Left ventricle myocardium superior (tissue), 1 donor: ENCODE measurements at regions not wholly inside any gene's neighbourhood (a gene's known extent, or its start where the extent isn't known, plus 50 kb on each side); places are given as distances from the start of the nearest gene placed in this dataset.
A peak's percentile ranks its signal among the peaks of the same experiment; 100 is the strongest.

Source experiments
- ATAC-seq: fragments of 200-7000 bp; cut with Tn5 transposase; one replicate; pipeline ENCODE4 v1.9.1; 2020; ENCODE audit warnings: mild to moderate bottlenecking, moderate library complexity
- DNase-seq: peaks from one replicate; pipeline ENCODE4 v3.0.0-alpha.2; 2020
- intact Hi-C: fragments of 100-400 bp; cut with micrococcal nuclease; formaldehyde crosslinking; loops from one replicate; pipeline ENCODE4 v1.11.0; 2022
- donor health status: DM: no; HTN: yes; CAD: no; lungs with severe emphysema.

- intact Hi-C loops = no loop called here
- no peak for DNase-seq
- ATAC-seq = no peak
Observed at GRCh38 chr1:94654919-94655318, 113.4 kb upstream of the F3 start.

DNA sequence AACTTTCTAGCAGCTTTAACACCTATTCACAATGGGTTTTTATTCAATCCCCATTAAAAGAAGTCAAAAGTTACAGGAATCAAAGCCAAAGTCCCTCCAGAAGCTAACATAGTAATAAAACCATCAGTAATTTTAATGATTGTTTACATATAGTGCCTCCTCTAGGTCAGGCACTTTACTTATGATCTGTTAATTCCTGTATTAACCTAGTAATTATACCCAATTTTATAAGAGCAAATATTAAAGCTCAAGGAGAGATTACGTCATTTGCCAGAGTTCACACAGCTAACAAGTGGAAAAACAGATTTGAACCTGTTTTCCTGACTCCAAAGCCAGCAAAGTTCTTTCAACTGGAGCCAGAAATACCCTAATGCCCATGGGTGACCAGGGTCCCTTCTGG lies 112.9 kb upstream of the F3 start:
- DNase-seq (no peak), ATAC-seq (no peak)
- intact Hi-C loops = no loop called here

- intact Hi-C loops = no loop called here
- DNase-seq (no peak), ATAC-seq (peak; percentile 39)
Observed at GRCh38 chr1:94654031-94654430, 112.5 kb upstream of the F3 start.

DNA sequence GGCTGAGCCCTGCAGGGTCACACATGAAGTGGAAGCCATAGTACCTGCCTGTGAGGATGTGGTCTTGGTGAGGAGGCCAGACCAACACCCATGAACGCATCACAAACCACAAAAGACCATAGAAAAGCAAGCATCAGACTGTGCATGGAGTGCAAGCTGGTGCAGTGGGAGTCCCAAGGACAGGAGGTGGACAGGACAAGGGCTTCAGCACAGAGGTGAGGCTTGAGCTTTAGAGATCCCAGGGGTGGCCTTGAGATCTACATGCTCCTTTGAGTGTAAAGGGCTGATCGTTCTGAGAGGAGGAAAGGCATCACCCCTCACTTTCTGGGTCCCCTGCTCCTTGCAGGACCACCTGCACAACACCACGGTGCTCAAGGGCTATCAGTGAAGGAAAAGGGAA lies 111.9 kb upstream of the F3 start:
- DNase-seq = no peak
- intact Hi-C loops = no loop called here
- ATAC-seq = no peak

DNA sequence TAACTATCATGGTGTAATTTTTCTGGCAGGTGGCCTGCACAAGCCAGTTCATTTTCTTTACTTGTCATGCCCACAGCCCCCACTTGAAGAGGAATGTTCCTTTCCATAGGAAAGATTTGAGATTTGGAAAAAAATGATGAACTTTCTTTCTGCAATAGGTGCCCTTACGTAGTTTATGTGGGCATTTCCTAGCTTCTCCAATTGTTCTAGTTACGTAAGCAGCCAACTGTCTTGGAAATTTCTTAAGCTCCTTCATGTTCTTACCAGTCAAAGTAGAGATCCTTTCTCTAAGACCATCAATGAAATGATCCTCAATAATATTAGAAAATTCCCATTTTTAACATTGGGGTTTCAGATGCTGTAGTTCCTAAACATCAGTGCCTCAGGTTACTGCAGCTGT lies 109.5 kb upstream of the F3 start:
- DNase-seq = no peak
- intact Hi-C loops = no loop called here
- ATAC-seq = no peak

DNA sequence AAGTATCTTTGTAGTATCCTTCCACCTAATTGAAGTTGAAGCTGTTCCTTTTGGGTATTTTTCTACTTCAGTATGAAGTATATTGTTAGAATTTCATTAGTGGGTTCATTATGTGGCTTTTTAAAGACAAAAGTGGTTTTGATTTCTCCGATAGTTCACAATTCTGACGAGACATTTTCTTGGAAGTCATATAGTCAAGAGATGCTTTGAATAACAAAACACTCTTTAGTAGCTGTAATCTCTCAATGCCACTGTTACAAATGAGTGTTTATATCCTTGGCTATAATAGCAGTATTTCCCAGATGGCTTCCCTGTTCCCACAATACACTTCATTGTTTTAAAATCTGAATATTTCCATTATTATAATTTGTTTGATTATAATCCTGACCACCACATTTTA lies 108.7 kb upstream of the F3 start:
- no peak for ATAC-seq
- no peak for DNase-seq
- intact Hi-C loops = no loop called here

DNA sequence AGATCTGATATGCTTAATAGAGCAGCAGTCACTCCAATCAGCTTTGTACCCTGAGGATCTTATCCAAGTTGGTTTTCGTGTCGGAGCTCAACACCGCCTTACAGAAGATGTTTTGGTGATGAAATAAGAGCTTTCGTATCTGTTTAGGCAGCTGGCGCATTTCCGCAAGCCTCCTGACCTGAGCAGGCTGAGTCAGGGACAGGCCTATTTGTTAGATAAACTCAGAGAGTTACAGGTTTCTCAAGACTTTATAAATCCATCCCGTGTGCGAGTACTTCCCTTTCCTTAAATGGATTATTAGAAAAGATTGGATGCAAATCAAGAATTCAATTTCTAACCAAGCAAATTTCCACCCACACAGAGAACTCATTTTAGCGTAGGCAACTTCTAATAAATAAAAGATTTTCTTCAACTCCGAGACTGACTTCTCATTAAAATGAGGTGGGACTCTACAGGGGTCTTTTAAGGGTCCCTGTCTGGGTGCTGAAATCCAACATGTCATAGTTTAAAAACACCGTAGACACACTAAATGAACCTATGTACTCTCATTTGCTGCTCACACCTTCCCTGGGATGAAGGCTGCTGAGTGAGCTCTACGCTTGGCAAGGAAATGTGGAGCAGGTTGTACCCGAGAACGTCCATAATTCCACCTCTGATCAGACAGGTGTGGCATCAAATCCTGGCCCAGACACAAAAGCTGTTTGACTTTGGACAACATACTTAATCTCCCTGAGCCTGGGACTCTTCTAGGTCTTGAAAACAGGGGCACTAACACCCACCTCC lies 106.9 kb upstream of the F3 start:
- DNase-seq (peak; percentile 58), ATAC-seq (peak; percentile 63)
- intact Hi-C loops = no loop called here

GRCh38 chr1:94646786-94647555 lies 105.4 kb upstream of the F3 start:
- intact Hi-C loops = no loop called here
- ATAC-seq = no peak
- DNase-seq = no peak

DNA sequence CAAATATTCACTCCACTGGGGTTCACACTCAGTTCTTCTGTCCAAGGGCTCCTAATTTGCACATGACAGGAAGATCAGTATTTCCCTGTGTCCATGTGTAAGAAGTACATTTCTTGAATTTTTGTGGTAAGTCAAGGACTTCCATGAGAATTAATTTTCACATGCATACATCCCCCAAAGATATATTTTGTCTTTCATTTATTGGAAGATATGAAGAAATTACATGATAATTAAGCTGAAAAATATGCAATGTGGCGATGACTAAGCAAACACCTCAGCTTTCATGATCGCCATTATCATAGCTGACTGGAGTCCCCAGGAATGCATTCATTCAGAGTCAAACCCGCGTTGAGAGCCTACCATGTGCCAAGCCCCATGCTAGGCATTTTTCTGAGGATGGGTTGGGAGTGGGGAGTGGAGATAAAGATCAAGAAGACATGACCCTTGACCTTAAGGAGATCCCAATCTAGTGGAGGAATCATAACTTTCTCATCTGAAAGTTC lies 104.6 kb upstream of the F3 start:
- no peak for ATAC-seq
- DNase-seq = no peak
- intact Hi-C loops = no loop called here

DNA sequence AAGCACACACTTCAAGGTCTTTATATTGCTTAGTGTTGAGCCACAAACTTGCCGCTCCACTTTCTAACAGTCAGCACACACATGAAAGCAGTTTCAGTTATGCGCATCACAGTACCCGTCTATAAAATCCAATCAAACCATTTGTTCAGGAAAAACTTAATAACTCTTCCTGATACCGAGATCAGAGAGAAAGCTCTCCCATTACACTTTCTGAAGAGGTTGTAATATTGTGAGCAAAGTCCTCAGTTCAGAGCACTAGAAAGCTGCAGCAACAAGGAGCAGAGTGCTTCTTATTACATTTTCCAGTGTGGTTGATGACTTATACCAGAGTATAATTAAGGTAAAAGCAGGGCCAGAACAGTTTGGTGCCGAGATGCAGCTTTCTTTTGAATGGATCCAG lies 102.8 kb upstream of the F3 start:
- no peak for DNase-seq
- intact Hi-C loops = no loop called here
- no peak for ATAC-seq

- DNase-seq (no peak), ATAC-seq (no peak)
- intact Hi-C loops = no loop called here
Observed at GRCh38 chr1:94643819-94644218, 102.3 kb upstream of the F3 start.

GRCh38 chr1:94642617-94643321 lies 101.2 kb upstream of the F3 start:
- intact Hi-C loops = no loop called here
- ATAC-seq = no peak

GRCh38 chr1:94641990-94642389 lies 100.4 kb upstream of the F3 start:
- no peak for ATAC-seq
- intact Hi-C loops = no loop called here
- DNase-seq = no peak

More at GRCh38 chr1:94642617-94643321, 101.2 kb upstream of the F3 start:
- DNase-seq = no peak

DNA sequence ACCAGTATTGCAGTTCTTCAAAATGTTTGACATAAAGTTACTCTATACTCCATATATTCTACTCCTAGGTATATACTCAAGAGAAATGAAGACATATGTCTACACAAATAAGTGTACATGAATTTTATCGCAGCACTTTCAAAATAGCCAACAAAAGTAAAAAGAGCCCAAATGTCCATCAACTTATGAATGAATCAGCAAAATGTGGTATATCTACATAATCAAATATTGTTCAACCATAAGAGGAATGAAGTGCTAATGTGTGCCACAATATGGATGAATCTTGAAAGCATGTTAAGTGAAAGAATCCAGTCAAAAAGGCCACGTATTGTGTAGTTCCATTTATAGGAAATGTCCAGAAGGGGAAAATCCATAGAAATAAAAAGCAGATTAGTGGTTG lies 98.6 kb upstream of the F3 start:
- intact Hi-C loops = no loop called here
- DNase-seq (no peak), ATAC-seq (no peak)

DNA sequence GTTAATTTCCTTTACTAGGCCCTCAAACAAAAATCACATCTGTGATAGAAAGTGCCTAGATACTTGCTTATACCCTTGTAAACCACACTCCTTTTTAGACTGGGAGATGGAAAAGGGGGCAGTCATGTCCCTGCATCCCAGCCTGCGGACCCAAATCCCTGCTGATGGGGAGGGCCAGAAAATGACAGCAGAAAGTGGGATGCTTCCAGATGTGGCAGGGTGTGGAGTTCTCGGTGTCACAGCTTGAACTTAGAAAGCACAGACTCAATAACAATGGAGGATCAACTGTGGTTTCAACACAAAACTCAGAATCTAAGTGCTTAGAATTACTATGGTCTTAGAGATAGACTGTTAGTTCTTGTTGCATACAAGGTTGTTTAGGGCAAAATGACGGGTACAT lies 95.6 kb upstream of the F3 start:
- ATAC-seq (no peak), DNase-seq (no peak)
- intact Hi-C loops = no loop called here

DNA sequence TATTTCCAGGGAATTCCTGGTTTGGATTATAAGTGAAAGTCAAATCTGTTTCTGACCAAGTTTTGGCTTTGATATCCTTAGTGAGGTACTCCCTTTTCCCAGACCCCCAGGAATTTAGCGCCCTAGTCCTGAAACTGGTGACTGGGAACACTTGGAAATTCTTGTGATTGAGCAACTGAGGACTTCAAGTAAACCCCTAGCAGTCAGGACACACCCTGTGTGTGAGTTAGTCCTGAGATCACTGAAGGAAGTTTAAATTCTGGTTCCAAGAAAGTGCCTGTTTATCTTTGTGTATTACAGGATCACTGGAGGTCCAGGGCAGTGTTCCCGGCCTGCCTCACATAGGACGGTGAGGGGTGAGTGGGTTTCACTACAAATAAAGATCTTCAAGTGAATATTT lies 95.1 kb upstream of the F3 start:
- DNase-seq = no peak
- no peak for ATAC-seq
- intact Hi-C loops = no loop called here

- ATAC-seq = no peak
- intact Hi-C loops = no loop called here
- DNase-seq = no peak
Observed at GRCh38 chr1:94636100-94636499, 94.5 kb upstream of the F3 start.

DNA sequence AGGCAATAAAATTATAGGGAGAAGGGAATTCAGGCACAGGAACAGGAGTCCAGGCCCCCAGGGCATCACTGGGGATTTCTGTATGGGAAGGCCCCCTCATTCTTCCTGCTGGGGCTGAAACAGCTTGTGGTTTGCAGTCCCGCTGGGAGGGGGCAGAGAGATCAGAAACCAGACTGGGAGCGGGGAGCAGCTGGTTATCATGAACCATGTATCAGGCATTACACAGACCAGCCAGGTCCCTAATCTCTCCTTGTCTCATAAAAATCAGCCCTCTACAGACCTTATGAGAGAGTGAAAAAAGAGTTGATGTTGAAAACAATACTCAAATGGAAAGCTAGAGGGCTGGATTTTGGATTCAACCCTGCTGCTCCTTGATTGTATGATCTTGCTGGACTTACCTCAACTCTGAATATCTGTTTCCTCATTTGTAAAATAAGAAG lies 93.4 kb upstream of the F3 start:
- intact Hi-C loops = no loop called here
- ATAC-seq = no peak
- DNase-seq = no peak

GRCh38 chr1:94633051-94633450 lies 91.5 kb upstream of the F3 start:
- no peak for ATAC-seq

More at GRCh38 chr1:94633051-94633450, 91.5 kb upstream of the F3 start:
- no peak for DNase-seq
- intact Hi-C loops = no loop called here
